IPS DF 19.7 (cell line): ENCODE measurements at regions not wholly inside any gene's neighbourhood (a gene's known extent, or its start where the extent isn't known, plus 50 kb on each side); places are given as distances from the start of the nearest gene placed in this dataset.

Source experiments
- DNase-seq: peaks from one replicate; pipeline ENCODE4 v3.0.0-alpha.2; 2013; ENCODE audit warnings: low read depth, low spot score

GRCh38 chr2:66717973-66718372 lies 283.0 kb downstream of the MEIS1 start:
- DNase-seq: no peak

- DNase-seq: no peak
Observed at GRCh38 chr2:66721776-66722175, 286.9 kb downstream of the MEIS1 start.

- DNase-seq: no peak
Observed at GRCh38 chr2:66724241-66724640, 289.3 kb downstream of the MEIS1 start.

- DNase-seq: no peak
Observed at GRCh38 chr2:66729416-66730330, 294.7 kb downstream of the MEIS1 start.

GRCh38 chr2:66730441-66730840 lies 295.5 kb downstream of the MEIS1 start:
- no peak for DNase-seq

- DNase-seq: no peak
Observed at GRCh38 chr2:66733364-66733999, 298.6 kb downstream of the MEIS1 start.

- no peak for DNase-seq
Observed at GRCh38 chr2:66748939-66749338, 314.0 kb downstream of the MEIS1 start.

- no peak for DNase-seq
Observed at GRCh38 chr2:66749566-66749965, 314.6 kb downstream of the MEIS1 start.

GRCh38 chr2:66753257-66753656 lies 318.3 kb downstream of the MEIS1 start:
- DNase-seq: no peak

GRCh38 chr2:66753660-66754059 lies 318.7 kb downstream of the MEIS1 start:
- DNase-seq: no peak

- no peak for DNase-seq
Observed at GRCh38 chr2:66755974-66756373, 321.0 kb downstream of the MEIS1 start.

- no peak for DNase-seq
Observed at GRCh38 chr2:66761826-66762225, 326.9 kb downstream of the MEIS1 start.

GRCh38 chr2:66762761-66763160 lies 327.8 kb downstream of the MEIS1 start:
- no peak for DNase-seq

- DNase-seq: no peak
Observed at GRCh38 chr2:66766582-66766981, 331.7 kb downstream of the MEIS1 start.

GRCh38 chr2:66771359-66771976 lies 336.5 kb downstream of the MEIS1 start:
- no peak for DNase-seq

- DNase-seq: no peak
Observed at GRCh38 chr2:66772618-66773017, 337.7 kb downstream of the MEIS1 start.

GRCh38 chr2:66775730-66776422 lies 341.0 kb downstream of the MEIS1 start:
- no peak for DNase-seq

GRCh38 chr2:66781804-66782203 lies 346.9 kb downstream of the MEIS1 start:
- DNase-seq: no peak

GRCh38 chr2:66782780-66783361 lies 347.9 kb downstream of the MEIS1 start:
- no peak for DNase-seq

GRCh38 chr2:66789741-66790140 lies 354.8 kb downstream of the MEIS1 start:
- no peak for DNase-seq

GRCh38 chr2:66790651-66791181 lies 355.8 kb downstream of the MEIS1 start:
- no peak for DNase-seq
